IMR-90 (cell line): ENCODE measurements at regions not wholly inside any gene's neighbourhood (a gene's known extent, or its start where the extent isn't known, plus 50 kb on each side); places are given as distances from the start of the nearest gene placed in this dataset.

ENCODE experiments used
- ATAC-seq: fragments of 200-7000 bp; cut with Tn5 transposase; 2 replicates; pipeline ENCODE4 v1.9.1; 2020; ENCODE audit warnings: low read depth, mild to moderate bottlenecking, moderate library complexity
- BruUV-seq: library from RNA; stranded (reverse); fragments of 400-500 nt; replicated peaks from 2 replicates; lab custom pipeline; 2021; lab: Mats Ljungman, UMichigan
- CTCF ChIA-PET: fragments of 300-600 bp; formaldehyde crosslinking; extraction: SDS; loops from one replicate; lab custom pipeline; 2021; ENCODE audit warnings: antibody characterized with exemption; lab: Yijun Ruan, JAX
- POLR2A ChIA-PET: fragments of 300-600 bp; sonication (Branson Sonifier 250); formaldehyde crosslinking; loops from one replicate; lab custom pipeline; 2022; ENCODE audit warnings: antibody characterized with exemption; ENCODE audit not compliant: unreplicated experiment; lab: Charles Lee
- DNase-seq: peaks from one replicate; pipeline ENCODE4 v3.0.0; 2013
- H2AFZ ChIP-seq: replicated peaks from 2 replicates; pipeline ENCODE3; 2013; ENCODE audit warnings: low read length, mild to moderate bottlenecking; ENCODE audit not compliant: poor library complexity
- H2AK5ac ChIP-seq: 2 replicates; pipeline ENCODE4 v1.6.1; 2013; ENCODE audit warnings: low read depth, low read length, inconsistent platforms
- H2AK9ac ChIP-seq: replicated peaks from 2 replicates; pipeline ENCODE3; 2013; ENCODE audit warnings: mild to moderate bottlenecking, low read depth, low read length, moderate library complexity; ENCODE audit not compliant: poor library complexity
- H2BK120ac ChIP-seq: 2 replicates; pipeline ENCODE4 v1.6.1; 2013; ENCODE audit warnings: low read depth, low read length, inconsistent platforms
- H2BK15ac ChIP-seq: 3 replicates; pipeline ENCODE4 v1.6.1; 2013; ENCODE audit warnings: low read depth, low read length, inconsistent platforms
- H2BK20ac ChIP-seq: 2 replicates; pipeline ENCODE4 v1.6.1; 2013; ENCODE audit warnings: low read depth, mild to moderate bottlenecking, inconsistent platforms, low read length, moderate library complexity
- H2BK5ac ChIP-seq: 2 replicates; pipeline ENCODE4 v1.6.1; 2013; ENCODE audit warnings: mild to moderate bottlenecking, low read depth, low read length, inconsistent platforms; ENCODE audit not compliant: poor library complexity, severe bottlenecking
- H3K14ac ChIP-seq: replicated peaks from 2 replicates; pipeline ENCODE4 v1.6.1; 2013; ENCODE audit warnings: low read depth, low read length, inconsistent platforms
- H3K18ac ChIP-seq: 2 replicates; pipeline ENCODE4 v1.6.1; 2013; ENCODE audit warnings: low read depth, low read length, control low read depth
- H3K23ac ChIP-seq: 2 replicates; pipeline ENCODE4 v1.6.1; 2013; ENCODE audit warnings: low read depth, low read length, inconsistent platforms
- H3K27ac ChIP-seq: 2 replicates; pipeline ENCODE4 v1.5.1; 2013; ENCODE audit warnings: mild to moderate bottlenecking, control low read depth, low read length; ENCODE audit not compliant: insufficient read depth
- H3K27me3 ChIP-seq: 2 replicates; pipeline ENCODE4 v1.6.1; 2013; ENCODE audit warnings: low read length; ENCODE audit not compliant: control insufficient read depth, insufficient read depth
- H3K36me3 ChIP-seq: 2 replicates; pipeline ENCODE4 v1.6.1; 2013; ENCODE audit warnings: low read length, mixed read lengths; ENCODE audit not compliant: control insufficient read depth, insufficient read depth
- H3K4ac ChIP-seq: 2 replicates; pipeline ENCODE4 v1.6.1; 2013; ENCODE audit warnings: low read depth, low read length, inconsistent platforms
- H3K4me1 ChIP-seq: 2 replicates; pipeline ENCODE4 v1.6.1; 2013; ENCODE audit warnings: low read length, mixed read lengths; ENCODE audit not compliant: control insufficient read depth, insufficient read depth
- H3K4me2 ChIP-seq: 2 replicates; pipeline ENCODE4 v1.6.1; 2013; ENCODE audit warnings: low read depth, mild to moderate bottlenecking, control low read depth, low read length, moderate library complexity
- H3K4me3 ChIP-seq: 2 replicates; pipeline ENCODE4 v1.5.1; 2013; ENCODE audit warnings: low read depth, mild to moderate bottlenecking, control low read depth, low read length, moderate library complexity; ENCODE audit not compliant: insufficient read depth
- H3K56ac ChIP-seq: 2 replicates; pipeline ENCODE4 v1.6.1; 2013; ENCODE audit warnings: low read length, inconsistent platforms; ENCODE audit not compliant: insufficient read depth; ENCODE audit errors: extremely low read depth
- H3K79me1 ChIP-seq, 2 experiments: 2 replicates each; pipeline ENCODE4 v1.6.1; 2013; ENCODE audit warnings: low read length in 2 of 2, inconsistent platforms in 1 of 2, low read depth in 1 of 2
- H3K9ac ChIP-seq: 2 replicates; pipeline ENCODE4 v1.6.1; 2013; ENCODE audit warnings: low read depth, low read length, control low read depth
- H3K9me1 ChIP-seq: 2 replicates; pipeline ENCODE4 v1.6.1; 2013; ENCODE audit warnings: low read length, inconsistent platforms; ENCODE audit not compliant: insufficient read depth
- H3K9me3 ChIP-seq: 2 replicates; pipeline ENCODE4 v1.6.1; 2013; ENCODE audit warnings: low read length; ENCODE audit not compliant: control insufficient read depth, insufficient read depth
- H4K20me1 ChIP-seq: 2 replicates; pipeline ENCODE4 v1.6.1; 2013; ENCODE audit warnings: low read length, inconsistent platforms; ENCODE audit not compliant: insufficient read depth
- H4K5ac ChIP-seq: 2 replicates; pipeline ENCODE4 v1.6.1; 2013; ENCODE audit warnings: mild to moderate bottlenecking, low read depth, low read length, control low read depth
- H4K8ac ChIP-seq, 2 experiments: 2 replicates each; pipeline ENCODE4 v1.6.1; 2013; ENCODE audit warnings: low read depth in 2 of 2, low read length in 2 of 2, control low read depth in 1 of 2, inconsistent platforms in 1 of 2
- H4K91ac ChIP-seq: 2 replicates; pipeline ENCODE4 v1.6.1; 2013; ENCODE audit warnings: low read depth, low read length, inconsistent platforms; ENCODE audit not compliant: insufficient read depth
- CHD1 ChIP-seq: IDR thresholded peaks from 2 replicates; pipeline ENCODE4 v1.6.1; 2012; ENCODE audit warnings: low read depth, low read length, improper control_type of control experiment
- RFX5 ChIP-seq: IDR thresholded peaks from 2 replicates; pipeline ENCODE4 v1.8.0; 2012; ENCODE audit warnings: low read depth, mild to moderate bottlenecking, low read length, moderate library complexity
- WGBS, 2 experiments: methylation state at CpG; one replicate each; pipeline versions ENCODE4 v1.1.5 to v1.1.7; 2013; ENCODE audit warnings: missing lambda C conversion rate in 2 of 2; ENCODE audit not compliant: insufficient read length in 1 of 2; ENCODE audit errors: extremely low coverage in 2 of 2; 5-methylcytosine and 5-hydroxymethylcytosine counted together
- dilution Hi-C: fragments of 300-500 bp; cut with HindIII; formaldehyde crosslinking; loops from one replicate; pipeline ENCODE4 v1.14.3; 2018; ENCODE audit warnings: low sequenced_read_pairs; ENCODE audit not compliant: unreplicated experiment
- in situ Hi-C: fragments of 300-500 bp; cut with MboI; formaldehyde crosslinking; loops from 3 replicates; pipeline ENCODE4 v1.14.3; 2019; ENCODE audit warnings: low sequenced_read_pairs, inconsistent platforms, mixed read lengths
- intact Hi-C: fragments of 100-400 bp; cut with micrococcal nuclease; formaldehyde crosslinking; loops from 2 replicates; pipeline ENCODE4 v1.10.0; 2022

DNA sequence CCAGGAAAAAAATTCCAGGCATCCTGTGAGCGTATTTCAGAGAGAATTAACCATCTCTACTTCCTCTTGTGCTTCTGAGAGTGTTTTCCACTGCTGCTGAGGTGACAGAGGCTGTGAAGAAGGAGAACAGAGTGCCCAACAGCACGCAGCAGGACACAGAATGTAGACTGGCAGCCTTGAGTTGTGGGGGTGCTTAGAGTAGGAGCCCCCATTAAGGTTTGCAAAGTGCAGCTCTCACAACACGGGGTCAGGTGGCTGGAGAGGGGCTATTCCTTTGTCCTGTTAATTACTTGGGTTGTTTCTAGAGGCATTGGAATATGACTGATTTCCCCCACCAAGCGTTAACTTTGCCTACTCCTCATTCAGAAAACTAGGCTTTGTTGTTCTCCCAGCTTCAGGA, 370.6 kb downstream of the TSHZ3 start:
- Histone ChIP-seq H3K4me2 (no peak overlapping the region), H4K8ac (no peak overlapping the region), H3K56ac (no peak overlapping the region), H3K27ac (no peak overlapping the region), H3K14ac (no peak overlapping the region), H3K27me3 (no peaks in the 10 kb centered on the region), H2AK9ac (no peak overlapping the region), H3K4me3 (no peak overlapping the region), H3K79me1 (no peaks in the 10 kb centered on the region), H2BK20ac (no peak overlapping the region), H3K9me1 (no peaks in the 10 kb centered on the region), H3K9ac (no peak overlapping the region), H2BK15ac (no peak overlapping the region), H2AK5ac (no peak overlapping the region), H4K5ac (no peak overlapping the region), H3K4ac (no peak overlapping the region), H2AFZ (no peak overlapping the region), H3K18ac (no peak overlapping the region), H2BK120ac (no peak overlapping the region), H3K9me3 (peaks cover 2% of the 10 kb centered on the region; the same call in 1 of the 2 replicates), H3K4me1 (no peaks in the 10 kb centered on the region), H3K23ac (no peak overlapping the region), H4K20me1 (no peaks in the 10 kb centered on the region), H2BK5ac (no peak overlapping the region), H3K36me3 (no peaks in the 10 kb centered on the region), H4K91ac (no peak overlapping the region)
- WGBS, 2 experiments: no CpG with 5 or more reads among the region's 4 CpGs
- dilution Hi-C loops (no loop called here), intact Hi-C loops (loop anchor here (10.0 kb wide), 1 partner anchor 1246 kb away; no protein-coding TSS in a partner anchor), in situ Hi-C loops (no loop called here)
- DNase-seq (no peak), ATAC-seq (no peak)
- CTCF ChIA-PET: no interaction called here
- TF ChIP-seq CHD1: no peak
- TF ChIP-seq RFX5: no peak
- BruUV-seq: no TSS peak
- POLR2A ChIA-PET: no interaction called here
